Mucosa of descending colon (tissue), 3 donors: ENCODE measurements at regions not wholly inside any gene's neighbourhood (a gene's known extent, or its start where the extent isn't known, plus 50 kb on each side); places are given as distances from the start of the nearest gene placed in this dataset.

Experiments
- ATAC-seq: fragments of 200-7000 bp; cut with Tn5 transposase; one replicate; pipeline ENCODE4 v1.9.1; 2020; ENCODE audit warnings: mild to moderate bottlenecking, moderate library complexity
- DNase-seq, 3 donors: peaks; one replicate each; pipeline ENCODE4 v3.0.0-alpha.2; 2020
- H3K36me3 ChIP-seq: fragments of 200-600 bp; one replicate; pipeline ENCODE4 v1.8.0; 2021; ENCODE audit warnings: low read depth, mild to moderate bottlenecking
- H3K4me1 ChIP-seq: fragments of 200-600 bp; one replicate; pipeline ENCODE4 v1.8.0; 2021; ENCODE audit warnings: low read depth, mild to moderate bottlenecking
- H3K4me3 ChIP-seq: fragments of 200-600 bp; one replicate; pipeline ENCODE4 v1.8.0; 2021; ENCODE audit warnings: mild to moderate bottlenecking
- H3K9me3 ChIP-seq: fragments of 200-600 bp; one replicate; pipeline ENCODE4 v1.8.0; 2021; ENCODE audit warnings: mild to moderate bottlenecking
- CTCF ChIP-seq: fragments of 200-600 bp; IDR thresholded peaks from one replicate; pipeline ENCODE4 v1.8.0; 2022; ENCODE audit warnings: antibody characterized with exemption, mild to moderate bottlenecking
- intact Hi-C, 2 donors: fragments of 100-400 bp; cut with DNase I in 1 of 2; cut with micrococcal nuclease in 1 of 2; formaldehyde crosslinking; loops; one replicate each; pipeline versions ENCODE4 v1.11.0 to v1.11.1; 2022; cut with DNase I, micrococcal nuclease
- donor health status: DM: no; HTN: no; CAD: no; lungs with moderate emphysema.
- donor health status: DM: no; HTN: no; CAD: no.
- donor health status: DM: no; HTN: yes; CAD: no.

- ATAC-seq: peak; percentile 95
- Histone ChIP-seq H3K36me3 (no peaks in the 10 kb centered on the region), H3K4me3 (no peak overlapping the region), H3K9me3 (no peaks in the 10 kb centered on the region), H3K4me1 (peaks cover 7% of the 10 kb centered on the region)
- intact Hi-C loops: no loop called here
- DNase-seq: peak in 1 of 3 donors; percentile 78
- no peak for TF ChIP-seq CTCF
These were observed 1342.1 kb upstream of the C9orf72 start for GRCh38 chr9:28915202-28915930.

GRCh38 chr9:28916348-28916747 lies 1343.1 kb upstream of the C9orf72 start:
- intact Hi-C loops: no loop called here
- DNase-seq (peak in 1 of 3 donors; percentile 55), ATAC-seq (peak; percentile 88)
- H3K9me3 ChIP-seq: no peaks in the 10 kb centered on the region
- peaks cover 7% of the 10 kb centered on the region for H3K4me1 ChIP-seq
- no peaks in the 10 kb centered on the region for H3K36me3 ChIP-seq
- H3K4me3 ChIP-seq: no peak overlapping the region
- no peak for TF ChIP-seq CTCF

GRCh38 chr9:28921857-28922500 lies 1348.7 kb upstream of the C9orf72 start:
- TF ChIP-seq CTCF: no peak
- H3K9me3 ChIP-seq: no peaks in the 10 kb centered on the region
- intact Hi-C loops: no loop called here
- H3K4me1 ChIP-seq: no peaks in the 10 kb centered on the region
- H3K4me3 ChIP-seq: no peak overlapping the region
- ATAC-seq (peak; percentile 67), DNase-seq (peak in 2 of 3 donors; percentile 22 to 29)
- H3K36me3 ChIP-seq: no peaks in the 10 kb centered on the region

- ATAC-seq (no peak), DNase-seq (no peak)
- H3K36me3 ChIP-seq: no peaks in the 10 kb centered on the region
- no peak overlapping the region for H3K4me3 ChIP-seq
- TF ChIP-seq CTCF: no peak
- no peaks in the 10 kb centered on the region for H3K4me1 ChIP-seq
- intact Hi-C loops: no loop called here
- no peaks in the 10 kb centered on the region for H3K9me3 ChIP-seq
These were observed 1349.6 kb upstream of the C9orf72 start for GRCh38 chr9:28922891-28923290.

- DNase-seq: no peak
- intact Hi-C loops: no loop called here
- no peak for TF ChIP-seq CTCF
- ATAC-seq: no peak
- H3K9me3 ChIP-seq: no peaks in the 10 kb centered on the region
- H3K4me1 ChIP-seq: no peaks in the 10 kb centered on the region
- H3K36me3 ChIP-seq: no peaks in the 10 kb centered on the region
- H3K4me3 ChIP-seq: no peak overlapping the region
These were observed 1350.1 kb upstream of the C9orf72 start for GRCh38 chr9:28923351-28923750.
